Liver (tissue), 3 donors: ENCODE measurements at regions not wholly inside any gene's neighbourhood (a gene's known extent, or its start where the extent isn't known, plus 50 kb on each side); places are given as distances from the start of the nearest gene placed in this dataset.
"Not testable (repeated sequence)": the region's sequence is repeated elsewhere in the genome, so short reads cannot be mapped to it uniquely, and the experiment has no call there.

Source experiments
- EGR1 ChIP-seq, 2 donors: IDR thresholded peaks; 2 replicates each; pipeline ENCODE4 v1.6.1; 2016 to 2018; ENCODE audit warnings: antibody characterized with exemption in 2 of 2, low read depth in 2 of 2
- FOXA1 ChIP-seq: IDR thresholded peaks from 2 replicates; pipeline ENCODE4 v1.6.1; 2016; ENCODE audit warnings: antibody characterized with exemption
- JUND ChIP-seq, 2 donors: IDR thresholded peaks; 2 replicates each; pipeline ENCODE4 v1.6.1; 2016; ENCODE audit warnings: antibody characterized with exemption in 2 of 2
- NR2F2 ChIP-seq: IDR thresholded peaks from 2 replicates; pipeline ENCODE4 v1.6.1; 2016; ENCODE audit warnings: antibody characterized with exemption
- RAD21 ChIP-seq, 2 donors: IDR thresholded peaks; 2 replicates each; pipeline ENCODE4 v1.6.1; 2016; ENCODE audit warnings: antibody characterized with exemption in 2 of 2, mild to moderate bottlenecking in 2 of 2
- RXRA ChIP-seq, 2 donors: IDR thresholded peaks; 2 replicates each; pipeline ENCODE4 v1.6.1; 2017 to 2018; ENCODE audit warnings: antibody characterized with exemption in 2 of 2, mild to moderate bottlenecking in 1 of 2
- TAF1 ChIP-seq: conservative IDR thresholded peaks from 2 replicates; pipeline ENCODE4 v1.6.1; 2016; ENCODE audit warnings: antibody characterized with exemption, mild to moderate bottlenecking
- YY1 ChIP-seq: IDR thresholded peaks from 2 replicates; pipeline ENCODE4 v1.6.1; 2016; ENCODE audit warnings: antibody characterized with exemption, mild to moderate bottlenecking
- TF ChIP-seq, protein P1 (sequence below): IDR thresholded peaks from 2 replicates; pipeline ENCODE4 v1.6.1; 2016; ENCODE audit warnings: antibody characterized with exemption, mild to moderate bottlenecking
- TF ChIP-seq, protein P2 (sequence below): fragments of 150-350 bp; IDR thresholded peaks from 2 replicates; pipeline ENCODE4 v1.5.1; 2017; ENCODE audit warnings: improper control_type of control experiment, low read depth, low read length; ENCODE audit not compliant: missing input control
- TF ChIP-seq, protein P3 (sequence below): IDR thresholded peaks from 2 replicates; pipeline ENCODE4 v1.6.1; 2016; ENCODE audit warnings: antibody characterized with exemption
- TF ChIP-seq, protein P4 (sequence below): IDR thresholded peaks from 2 replicates; pipeline ENCODE4 v1.6.1; 2016; ENCODE audit warnings: antibody characterized with exemption
- donor health status: healthy.
- donor health status: healthy.

DNA sequence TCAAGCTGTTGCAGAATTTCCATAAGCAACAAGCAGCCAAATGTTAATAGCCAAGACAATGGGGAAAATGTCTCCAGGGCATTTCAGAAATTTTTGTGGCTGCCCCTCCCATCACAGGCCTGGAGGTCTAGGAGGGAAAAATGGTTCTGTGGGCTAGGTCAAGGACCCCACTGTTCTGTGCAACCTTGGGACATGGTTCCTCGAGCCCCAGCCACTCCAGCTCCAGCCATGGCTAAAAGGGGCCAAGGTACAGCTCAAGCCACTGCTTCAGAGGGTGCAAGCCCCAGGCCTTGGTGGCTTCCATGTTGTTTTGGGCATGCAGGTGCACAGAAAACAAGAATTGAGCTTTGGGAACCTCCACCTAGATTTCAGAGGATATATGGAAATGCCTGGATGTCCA is 122.1 kb upstream of the OTOS start:
- TF ChIP-seq, protein P1, sequence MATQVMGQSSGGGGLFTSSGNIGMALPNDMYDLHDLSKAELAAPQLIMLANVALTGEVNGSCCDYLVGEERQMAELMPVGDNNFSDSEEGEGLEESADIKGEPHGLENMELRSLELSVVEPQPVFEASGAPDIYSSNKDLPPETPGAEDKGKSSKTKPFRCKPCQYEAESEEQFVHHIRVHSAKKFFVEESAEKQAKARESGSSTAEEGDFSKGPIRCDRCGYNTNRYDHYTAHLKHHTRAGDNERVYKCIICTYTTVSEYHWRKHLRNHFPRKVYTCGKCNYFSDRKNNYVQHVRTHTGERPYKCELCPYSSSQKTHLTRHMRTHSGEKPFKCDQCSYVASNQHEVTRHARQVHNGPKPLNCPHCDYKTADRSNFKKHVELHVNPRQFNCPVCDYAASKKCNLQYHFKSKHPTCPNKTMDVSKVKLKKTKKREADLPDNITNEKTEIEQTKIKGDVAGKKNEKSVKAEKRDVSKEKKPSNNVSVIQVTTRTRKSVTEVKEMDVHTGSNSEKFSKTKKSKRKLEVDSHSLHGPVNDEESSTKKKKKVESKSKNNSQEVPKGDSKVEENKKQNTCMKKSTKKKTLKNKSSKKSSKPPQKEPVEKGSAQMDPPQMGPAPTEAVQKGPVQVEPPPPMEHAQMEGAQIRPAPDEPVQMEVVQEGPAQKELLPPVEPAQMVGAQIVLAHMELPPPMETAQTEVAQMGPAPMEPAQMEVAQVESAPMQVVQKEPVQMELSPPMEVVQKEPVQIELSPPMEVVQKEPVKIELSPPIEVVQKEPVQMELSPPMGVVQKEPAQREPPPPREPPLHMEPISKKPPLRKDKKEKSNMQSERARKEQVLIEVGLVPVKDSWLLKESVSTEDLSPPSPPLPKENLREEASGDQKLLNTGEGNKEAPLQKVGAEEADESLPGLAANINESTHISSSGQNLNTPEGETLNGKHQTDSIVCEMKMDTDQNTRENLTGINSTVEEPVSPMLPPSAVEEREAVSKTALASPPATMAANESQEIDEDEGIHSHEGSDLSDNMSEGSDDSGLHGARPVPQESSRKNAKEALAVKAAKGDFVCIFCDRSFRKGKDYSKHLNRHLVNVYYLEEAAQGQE: not testable (repeated sequence)
- TF ChIP-seq, protein P2, sequence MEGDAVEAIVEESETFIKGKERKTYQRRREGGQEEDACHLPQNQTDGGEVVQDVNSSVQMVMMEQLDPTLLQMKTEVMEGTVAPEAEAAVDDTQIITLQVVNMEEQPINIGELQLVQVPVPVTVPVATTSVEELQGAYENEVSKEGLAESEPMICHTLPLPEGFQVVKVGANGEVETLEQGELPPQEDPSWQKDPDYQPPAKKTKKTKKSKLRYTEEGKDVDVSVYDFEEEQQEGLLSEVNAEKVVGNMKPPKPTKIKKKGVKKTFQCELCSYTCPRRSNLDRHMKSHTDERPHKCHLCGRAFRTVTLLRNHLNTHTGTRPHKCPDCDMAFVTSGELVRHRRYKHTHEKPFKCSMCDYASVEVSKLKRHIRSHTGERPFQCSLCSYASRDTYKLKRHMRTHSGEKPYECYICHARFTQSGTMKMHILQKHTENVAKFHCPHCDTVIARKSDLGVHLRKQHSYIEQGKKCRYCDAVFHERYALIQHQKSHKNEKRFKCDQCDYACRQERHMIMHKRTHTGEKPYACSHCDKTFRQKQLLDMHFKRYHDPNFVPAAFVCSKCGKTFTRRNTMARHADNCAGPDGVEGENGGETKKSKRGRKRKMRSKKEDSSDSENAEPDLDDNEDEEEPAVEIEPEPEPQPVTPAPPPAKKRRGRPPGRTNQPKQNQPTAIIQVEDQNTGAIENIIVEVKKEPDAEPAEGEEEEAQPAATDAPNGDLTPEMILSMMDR: not testable (repeated sequence)
- not testable (repeated sequence) for TF ChIP-seq YY1; EGR1 (IDR thresholded peaks at IDR 0.05; ENCODE audit: low read depth in 2 of 2); RAD21 (IDR thresholded peaks at IDR 0.05); FOXA1; RXRA (IDR thresholded peaks at IDR 0.05); JUND (IDR thresholded peaks at IDR 0.05); TAF1; NR2F2
- TF ChIP-seq, protein P3, sequence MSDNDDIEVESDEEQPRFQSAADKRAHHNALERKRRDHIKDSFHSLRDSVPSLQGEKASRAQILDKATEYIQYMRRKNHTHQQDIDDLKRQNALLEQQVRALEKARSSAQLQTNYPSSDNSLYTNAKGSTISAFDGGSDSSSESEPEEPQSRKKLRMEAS: not testable (repeated sequence)
- TF ChIP-seq, protein P4, sequence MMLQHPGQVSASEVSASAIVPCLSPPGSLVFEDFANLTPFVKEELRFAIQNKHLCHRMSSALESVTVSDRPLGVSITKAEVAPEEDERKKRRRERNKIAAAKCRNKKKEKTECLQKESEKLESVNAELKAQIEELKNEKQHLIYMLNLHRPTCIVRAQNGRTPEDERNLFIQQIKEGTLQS: not testable (repeated sequence)
